K562 (cell line): ENCODE measurements at regions not wholly inside any gene's neighbourhood (a gene's known extent, or its start where the extent isn't known, plus 50 kb on each side); places are given as distances from the start of the nearest gene placed in this dataset.

Source experiments
- ATAC-seq: fragments of 200-7000 bp; cut with Tn5 transposase; 3 replicates; pipeline ENCODE4 v1.9.1; 2020; ENCODE audit warnings: moderate library complexity
- BruUV-seq: library from RNA; stranded (reverse); fragments of 400-500 nt; replicated peaks from 2 replicates; lab custom pipeline; 2021; lab: Mats Ljungman, UMichigan
- CTCF ChIA-PET: fragments of 300-600 bp; formaldehyde crosslinking; extraction: SDS; loops from one replicate; lab custom pipeline; 2021; ENCODE audit warnings: low intra/inter-chr PET ratio; lab: Yijun Ruan, JAX
- POLR2A ChIA-PET: fragments of 300-600, 350-650 bp; sonication (Branson Sonifier 250); formaldehyde crosslinking; extraction: SDS; loops from one replicate; lab custom pipeline; 2021; ENCODE audit warnings: antibody characterized with exemption, inconsistent platforms; lab: Yijun Ruan, JAX
- DNase-seq, 4 experiments: peaks; one replicate each; pipeline versions ENCODE4 v3.0.0 to v3.0.0-alpha.2; 2011 to 2018; ENCODE audit warnings: low spot score in 3 of 4, mixed read lengths in 3 of 4; ENCODE audit errors: extremely low read depth in 1 of 4
- FAIRE-seq: peaks from 2 replicates; lab custom pipeline; 2011; peaks lifted over from hg19 to GRCh38; lab: Jason Lieb, UNC
- H2AFZ ChIP-seq: 2 replicates; pipeline ENCODE4 v1.6.0; 2011; ENCODE audit warnings: low read depth, low read length, control low read depth, inconsistent platforms
- H3K27ac ChIP-seq: fragments of 200-600 bp; 3 replicates; pipeline ENCODE4 v1.8.0; 2011; ENCODE audit warnings: low read depth, mild to moderate bottlenecking, control low read depth, inconsistent platforms, low read length, moderate library complexity, mixed read lengths; ENCODE audit errors: extremely low read depth
- H3K27me3 ChIP-seq, 2 experiments: fragments of 300-600 bp in 1 of 2; 2 replicates in 1 of 2; 3 replicates in 1 of 2; pipeline versions ENCODE4 v1.6.0 to v1.8.0; 2011; ENCODE audit warnings: inconsistent platforms in 2 of 2, low read length in 2 of 2, mild to moderate bottlenecking in 1 of 2, mixed read lengths in 1 of 2, moderate library complexity in 1 of 2; ENCODE audit not compliant: control insufficient read depth in 2 of 2, insufficient read depth in 2 of 2
- H3K36me3 ChIP-seq: fragments of 300-600 bp; 3 replicates; pipeline ENCODE4 v1.8.0; 2011; ENCODE audit warnings: mild to moderate bottlenecking, low read length, inconsistent platforms; ENCODE audit not compliant: control insufficient read depth, insufficient read depth
- H3K4me1 ChIP-seq, 2 experiments: fragments of 200-600 bp in 1 of 2; replicated peaks in 1 of 2; 2 replicates in 1 of 2; 3 replicates in 1 of 2; pipeline versions ENCODE4 v1.5.1 to v1.8.0; 2011; ENCODE audit warnings: inconsistent platforms in 2 of 2, low read length in 2 of 2, mild to moderate bottlenecking in 1 of 2, mixed read lengths in 1 of 2, moderate library complexity in 1 of 2; ENCODE audit not compliant: control insufficient read depth in 2 of 2, insufficient read depth in 2 of 2
- H3K4me2 ChIP-seq: 2 replicates; pipeline ENCODE4 v1.6.1; 2011; ENCODE audit warnings: low read length, control low read depth, inconsistent platforms, mixed read lengths; ENCODE audit not compliant: insufficient read depth
- H3K4me3 ChIP-seq: fragments of 200-600 bp; sonication (generic), shearing (Covaris generic); 2 replicates; pipeline ENCODE4 v1.5.1; 2016; ENCODE audit warnings: control low read depth, inconsistent platforms
- H3K79me2 ChIP-seq: fragments of 200-600 bp; 3 replicates; pipeline ENCODE4 v1.8.0; 2011; ENCODE audit warnings: low read length, inconsistent platforms; ENCODE audit not compliant: control insufficient read depth, insufficient read depth
- H3K9ac ChIP-seq, 2 experiments: 2 replicates each; pipeline versions ENCODE4 v1.6.0 to v1.6.1; 2011; ENCODE audit warnings: low read depth in 2 of 2, low read length in 2 of 2, control low read depth in 1 of 2, inconsistent platforms in 1 of 2, mild to moderate bottlenecking in 1 of 2, mixed read lengths in 1 of 2; ENCODE audit not compliant: insufficient read depth in 1 of 2
- H3K9me1 ChIP-seq: one replicate; pipeline ENCODE4 v1.6.0; 2011; ENCODE audit warnings: inconsistent platforms, mild to moderate bottlenecking, low read length, moderate library complexity; ENCODE audit not compliant: control insufficient read depth, insufficient read depth
- H3K9me3 ChIP-seq: replicated peaks from 2 replicates; pipeline ENCODE4 v1.5.1; 2011; ENCODE audit warnings: low read depth, low read length, inconsistent platforms; ENCODE audit not compliant: control insufficient read depth, insufficient read depth
- H4K20me1 ChIP-seq: replicated peaks from 2 replicates; pipeline ENCODE4 v1.6.1; 2011; ENCODE audit warnings: low read length, inconsistent platforms, mixed read lengths; ENCODE audit not compliant: control insufficient read depth, insufficient read depth
- HDAC2 ChIP-seq: fragments of 450-650 bp; IDR thresholded peaks from 2 replicates; pipeline ENCODE4 v1.6.1; 2016; ENCODE audit warnings: mild to moderate bottlenecking
- PRPF4 ChIP-seq: fragments of 200-400 bp; formaldehyde crosslinking; IDR thresholded peaks from one replicate; pipeline ENCODE4 v1.6.1; 2017; ENCODE audit warnings: low read length, low read depth, mild to moderate bottlenecking; ENCODE audit not compliant: insufficient read depth, poor library complexity, severe bottlenecking
- ZNF23 ChIP-seq: fragments of 250-450 bp; sonication (Bioruptor Pico); IDR thresholded peaks from 2 replicates; pipeline ENCODE4 v1.4.0; 2020; ENCODE audit warnings: mild to moderate bottlenecking
- WGBS: fragments of 100-300 bp; shearing (Covaris generic); methylation state at CpG from one replicate; pipeline ENCODE4 v1.1.6; 2016; ENCODE audit warnings: low coverage, mixed read lengths; ENCODE audit not compliant: insufficient coverage; ENCODE audit errors: missing lambda C conversion rate; 5-methylcytosine and 5-hydroxymethylcytosine counted together
- in situ Hi-C: fragments of 300-500 bp; cut with MboI; formaldehyde crosslinking; loops from 4 replicates; pipeline ENCODE4 v1.15.0; 2018; ENCODE audit warnings: inconsistent platforms, mixed read lengths
- intact Hi-C: fragments of 100-400 bp; cut with micrococcal nuclease; formaldehyde crosslinking; loops from 2 replicates; pipeline ENCODE4 v1.14.2; 2022
- TF ChIP-seq, protein P1 (sequence below): sonication (generic); formaldehyde crosslinking; IDR thresholded peaks from 2 replicates; pipeline ENCODE4 v1.8.1; 2022; ENCODE audit warnings: missing genetic modification reagents
- TF ChIP-seq, protein P2 (sequence below): fragments of 200-800 bp; sonication (Bioruptor generic); IDR thresholded peaks from 2 replicates; pipeline ENCODE4 v1.6.1; 2017; ENCODE audit warnings: missing genetic modification characterization, missing compliant biosample characterization

DNA sequence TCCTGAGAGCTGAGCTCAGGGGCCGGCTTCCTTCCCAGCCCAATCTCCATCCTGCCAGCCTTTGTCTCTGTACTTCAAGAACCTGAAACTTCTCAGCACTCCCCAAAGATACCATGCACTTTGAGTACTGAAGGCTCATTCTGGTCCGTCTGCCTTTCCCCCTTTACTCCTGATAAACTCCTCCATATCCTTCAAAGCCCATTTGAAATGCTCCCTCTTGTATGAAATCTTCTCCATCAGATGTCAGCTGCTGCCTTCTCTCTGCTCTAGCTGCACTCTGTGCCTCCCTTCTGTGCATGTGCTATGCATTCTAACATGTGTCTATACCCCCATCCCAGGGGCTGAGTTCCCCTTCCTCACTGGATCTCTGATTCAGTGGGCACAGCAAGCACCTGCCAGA, 52.1 kb downstream of the PITPNM2 start:
- BruUV-seq = no TSS peak
- Histone ChIP-seq H3K36me3 (no peaks in the 10 kb centered on the region; the same call in 2 of the 3 replicates), H3K27ac (no peak overlapping the region), H3K4me1 (peaks cover 15 to 17% of the 10 kb centered on the region in 2 experiments), H4K20me1 (no peaks in the 10 kb centered on the region), H3K4me3 (no peak overlapping the region), H3K9ac (peak overlapping the region in 1 of 2 experiments; percentile 38; a peak in 1 of 4 replicates), H3K79me2 (no peaks in the 10 kb centered on the region), H3K9me1 (no peaks in the 10 kb centered on the region), H3K27me3 (no peaks in the 10 kb centered on the region), H3K9me3 (no peaks in the 10 kb centered on the region)
- FAIRE-seq = no peak
- intact Hi-C loops (no loop called here), in situ Hi-C loops (no loop called here)
- ChIA-PET POLR2A (interaction anchor here (0.7 kb wide), 1 partner anchor 45 kb away, joined by 4 read pairs; no protein-coding TSS in a partner anchor), CTCF (no interaction called here)
- no peak for ATAC-seq
- no peak for DNase-seq
- TF ChIP-seq, protein P1, sequence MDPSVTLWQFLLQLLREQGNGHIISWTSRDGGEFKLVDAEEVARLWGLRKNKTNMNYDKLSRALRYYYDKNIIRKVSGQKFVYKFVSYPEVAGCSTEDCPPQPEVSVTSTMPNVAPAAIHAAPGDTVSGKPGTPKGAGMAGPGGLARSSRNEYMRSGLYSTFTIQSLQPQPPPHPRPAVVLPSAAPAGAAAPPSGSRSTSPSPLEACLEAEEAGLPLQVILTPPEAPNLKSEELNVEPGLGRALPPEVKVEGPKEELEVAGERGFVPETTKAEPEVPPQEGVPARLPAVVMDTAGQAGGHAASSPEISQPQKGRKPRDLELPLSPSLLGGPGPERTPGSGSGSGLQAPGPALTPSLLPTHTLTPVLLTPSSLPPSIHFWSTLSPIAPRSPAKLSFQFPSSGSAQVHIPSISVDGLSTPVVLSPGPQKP (CRISPR knock-in tag) = no peak
- TF ChIP-seq, protein P2, sequence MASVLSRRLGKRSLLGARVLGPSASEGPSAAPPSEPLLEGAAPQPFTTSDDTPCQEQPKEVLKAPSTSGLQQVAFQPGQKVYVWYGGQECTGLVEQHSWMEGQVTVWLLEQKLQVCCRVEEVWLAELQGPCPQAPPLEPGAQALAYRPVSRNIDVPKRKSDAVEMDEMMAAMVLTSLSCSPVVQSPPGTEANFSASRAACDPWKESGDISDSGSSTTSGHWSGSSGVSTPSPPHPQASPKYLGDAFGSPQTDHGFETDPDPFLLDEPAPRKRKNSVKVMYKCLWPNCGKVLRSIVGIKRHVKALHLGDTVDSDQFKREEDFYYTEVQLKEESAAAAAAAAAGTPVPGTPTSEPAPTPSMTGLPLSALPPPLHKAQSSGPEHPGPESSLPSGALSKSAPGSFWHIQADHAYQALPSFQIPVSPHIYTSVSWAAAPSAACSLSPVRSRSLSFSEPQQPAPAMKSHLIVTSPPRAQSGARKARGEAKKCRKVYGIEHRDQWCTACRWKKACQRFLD (CRISPR knock-in tag) = no peak
- TF ChIP-seq HDAC2 = no peak
- no peak for TF ChIP-seq ZNF23
- TF ChIP-seq PRPF4 = no peak
- TF ChIP-seq, all 486 proteins: peak for 0
- no peak overlapping the region for H3K4me2 ChIP-seq
- WGBS = 40% methylated on average over 2 of the region's 2 CpGs
- H2AFZ ChIP-seq = no peak overlapping the region
